ENCODE measurements at regions not wholly inside any gene's neighbourhood (a gene's known extent, or its start where the extent isn't known, plus 50 kb on each side); places are given as distances from the start of the nearest gene placed in this dataset.
"Not testable (repeated sequence)": the region's sequence is repeated elsewhere in the genome, so short reads cannot be mapped to it uniquely, and the experiment has no call there.

- no peak for DNase-seq
These were observed 1199.7 kb downstream of the CNTNAP5 start for GRCh38 chr2:125224830-125225229.

- no peak for DNase-seq
These were observed 1202.8 kb downstream of the CNTNAP5 start for GRCh38 chr2:125227843-125228392.

DNA sequence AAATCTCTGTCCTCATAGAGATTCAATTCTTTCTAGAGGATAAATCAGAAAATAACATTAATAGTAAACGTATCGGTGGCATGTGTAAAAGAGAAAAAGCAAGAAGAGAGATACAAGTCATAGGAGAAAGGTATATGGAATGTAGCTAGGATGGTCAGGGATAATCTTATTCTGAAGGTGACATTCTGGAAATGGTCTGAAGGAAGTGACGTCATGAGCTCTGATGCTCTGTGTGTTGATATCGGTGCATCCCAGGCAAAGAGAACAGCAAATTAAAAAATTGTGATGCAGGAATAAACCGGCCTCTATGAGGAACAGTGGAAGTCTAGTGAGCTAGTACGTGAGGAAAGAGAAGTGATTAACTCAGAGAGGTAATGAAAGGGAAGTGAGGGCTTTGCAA, 1215.8 kb downstream of the CNTNAP5 start:
- no peak for DNase-seq

DNA sequence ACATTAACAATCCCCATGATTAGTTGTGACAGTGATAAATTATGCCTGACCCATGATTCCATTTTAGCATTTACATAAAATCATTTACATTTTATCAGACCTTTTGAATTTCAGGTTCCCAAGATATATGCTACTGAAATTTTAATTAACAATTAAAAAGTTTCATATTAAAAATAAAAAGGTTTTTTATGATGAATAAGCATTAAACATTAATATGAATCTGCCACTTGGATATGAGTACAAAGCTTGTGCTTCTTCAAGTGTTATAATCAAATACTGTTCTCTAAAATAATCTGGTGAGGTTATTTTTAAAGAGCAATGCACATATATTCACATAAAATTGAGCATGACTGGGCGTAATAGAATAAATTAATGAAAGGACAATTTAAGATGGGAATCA, 1218.0 kb downstream of the CNTNAP5 start:
- DNase-seq, result no peak

- no peak for DNase-seq
These were observed 1228.9 kb downstream of the CNTNAP5 start for GRCh38 chr2:125254010-125254409.

DNA sequence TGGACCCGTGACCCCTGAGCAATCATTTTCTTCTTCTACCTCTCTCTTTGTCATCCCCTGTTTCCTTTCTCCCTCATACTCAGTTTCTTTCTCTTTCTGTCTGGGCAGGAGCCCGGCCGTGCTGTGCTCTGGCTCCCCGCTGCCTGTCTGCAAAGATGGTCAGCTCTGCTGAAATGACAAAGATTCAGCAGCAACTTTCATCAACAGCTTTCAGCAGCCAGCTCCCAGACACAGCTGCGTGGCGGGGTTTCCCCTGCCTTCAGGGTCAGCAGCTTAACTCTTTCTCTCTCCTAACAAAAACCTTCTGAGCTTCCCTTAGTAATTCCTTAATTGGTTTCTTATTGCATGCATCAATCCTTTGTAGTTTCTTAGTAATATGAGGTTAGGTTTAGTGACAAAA, 1234.4 kb downstream of the CNTNAP5 start:
- no peak for DNase-seq

DNA sequence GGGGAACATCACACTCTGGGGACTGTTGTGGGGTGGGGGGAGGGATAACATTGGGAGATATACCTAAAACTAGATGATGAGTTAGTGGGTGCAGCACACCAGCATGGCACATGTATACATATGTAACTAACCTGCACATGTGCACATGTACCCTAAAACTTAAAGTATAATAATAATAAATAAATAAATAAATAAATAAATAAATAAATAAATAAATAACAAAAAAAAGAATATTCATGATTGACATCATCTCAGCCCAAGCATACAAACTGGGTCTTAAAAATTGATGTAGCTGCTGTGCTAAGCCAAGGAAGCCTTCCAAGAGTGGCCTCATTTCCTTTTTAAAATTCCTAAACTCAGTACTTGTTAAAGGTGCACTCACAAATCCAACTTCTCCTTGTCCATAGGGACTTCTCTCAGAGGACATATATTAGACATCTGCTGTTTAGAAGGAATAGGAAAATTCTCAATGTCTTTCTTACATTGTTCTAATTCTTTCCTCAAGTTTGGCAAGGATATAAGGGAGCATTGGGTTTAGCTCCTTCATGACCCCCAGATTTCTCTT, 1235.4 kb downstream of the CNTNAP5 start:
- DNase-seq, result not testable (repeated sequence)

- no peak for DNase-seq
These were observed 1239.4 kb downstream of the CNTNAP5 start for GRCh38 chr2:125264453-125264852.

DNA sequence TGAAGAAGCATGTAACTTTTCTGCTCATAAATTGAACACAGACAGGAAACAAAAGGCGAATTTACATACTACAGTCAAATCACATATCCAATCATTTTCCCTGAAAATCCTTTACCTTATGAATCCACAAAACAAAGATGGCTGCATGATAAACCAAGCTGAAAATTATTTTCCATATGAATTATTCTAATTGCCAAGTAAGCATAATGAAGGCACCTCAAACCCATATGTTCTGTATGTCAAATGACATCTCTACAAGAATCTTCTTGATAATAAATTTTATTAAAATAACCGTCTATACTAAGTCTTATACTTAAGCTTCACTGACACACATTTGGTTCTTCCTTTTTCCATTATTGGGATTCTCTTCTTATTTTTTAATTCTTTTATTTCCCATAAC, 1242.6 kb downstream of the CNTNAP5 start:
- DNase-seq, result no peak

DNA sequence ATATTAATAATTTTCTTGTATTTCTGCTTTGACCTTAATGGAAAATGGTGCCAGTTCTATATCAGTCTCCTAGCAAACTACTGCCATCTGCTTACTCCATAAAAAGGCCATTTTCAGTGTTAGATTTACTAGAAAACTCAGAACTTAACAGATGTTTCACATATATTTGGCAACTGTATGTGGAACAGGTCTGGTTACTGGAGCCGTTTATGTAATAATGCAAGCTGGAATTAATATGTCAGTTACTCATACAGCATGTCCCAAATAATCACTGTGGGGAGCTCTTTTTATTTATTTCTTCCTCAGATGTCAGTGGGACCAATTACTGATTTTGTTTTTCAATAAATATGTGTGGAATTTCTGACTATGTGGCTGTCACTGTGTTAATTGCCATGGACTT, 1247.6 kb downstream of the CNTNAP5 start:
- no peak for DNase-seq

DNA sequence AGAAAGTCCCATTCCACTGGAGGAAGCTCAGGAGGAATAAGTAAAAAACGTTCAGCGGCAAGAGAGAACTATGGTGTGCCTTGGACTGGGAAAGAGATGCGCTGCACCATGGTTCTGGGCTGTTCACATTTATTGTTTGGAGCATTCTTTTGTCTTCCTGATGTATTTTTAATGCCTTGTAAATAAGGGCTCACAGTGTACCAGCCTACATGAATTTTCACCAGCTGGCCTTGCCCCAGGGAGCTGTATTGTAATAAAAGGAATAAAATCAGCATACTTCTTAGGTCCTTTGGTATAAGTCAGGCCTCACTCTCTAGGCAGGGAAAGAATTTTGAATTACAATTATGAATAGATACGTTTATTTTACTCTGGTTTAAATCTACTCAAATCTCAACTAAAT, 1249.6 kb downstream of the CNTNAP5 start:
- DNase-seq, result no peak

- DNase-seq, result no peak
These were observed 1255.2 kb downstream of the CNTNAP5 start for GRCh38 chr2:125280265-125280664.

DNA sequence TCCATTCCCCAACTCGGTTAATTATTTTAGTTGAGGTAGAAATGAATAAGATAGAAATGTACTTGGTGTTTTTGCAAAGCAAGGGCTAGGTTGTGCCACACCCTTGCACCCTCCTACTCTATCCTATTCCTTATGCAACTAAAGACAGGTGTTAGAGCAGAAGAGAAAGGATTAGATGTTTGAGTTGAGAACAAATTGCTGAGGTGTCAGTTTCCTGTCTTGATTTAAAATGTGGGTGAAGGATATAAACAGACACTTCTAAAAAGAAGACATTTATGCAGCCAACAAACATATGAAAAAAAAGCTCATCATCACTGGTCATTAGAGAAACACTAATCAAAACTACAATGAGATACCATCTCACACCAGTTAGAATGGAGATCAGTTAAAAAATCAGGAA, 1256.2 kb downstream of the CNTNAP5 start:
- DNase-seq, result no peak

- no peak for DNase-seq
These were observed 1271.7 kb downstream of the CNTNAP5 start for GRCh38 chr2:125296742-125297141.

- no peak for DNase-seq
These were observed 1285.7 kb downstream of the CNTNAP5 start for GRCh38 chr2:125310657-125311364.

DNA sequence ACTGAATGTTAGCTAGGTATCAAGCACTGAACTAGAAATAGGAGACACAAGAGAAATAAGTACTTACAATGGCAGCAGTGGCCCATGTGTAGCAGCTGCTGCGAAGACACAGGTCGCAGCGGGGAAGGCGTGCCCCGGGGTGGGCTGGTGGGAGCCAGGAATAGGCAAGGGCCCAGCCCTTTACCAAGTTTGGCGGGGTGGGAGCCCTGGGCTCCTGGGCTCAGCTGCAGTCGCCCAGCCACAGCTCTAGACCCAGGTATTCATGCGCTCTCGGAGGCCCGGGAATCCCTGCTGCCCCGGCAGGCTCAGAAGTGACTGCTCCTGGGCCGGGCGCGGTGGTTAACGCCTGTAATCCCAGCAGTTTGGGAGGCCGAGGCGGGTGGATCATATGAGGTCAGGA, 1287.3 kb downstream of the CNTNAP5 start:
- DNase-seq, result no peak

GRCh38 chr2:125313806-125314205, 1288.7 kb downstream of the CNTNAP5 start:
- DNase-seq, result no peak

DNA sequence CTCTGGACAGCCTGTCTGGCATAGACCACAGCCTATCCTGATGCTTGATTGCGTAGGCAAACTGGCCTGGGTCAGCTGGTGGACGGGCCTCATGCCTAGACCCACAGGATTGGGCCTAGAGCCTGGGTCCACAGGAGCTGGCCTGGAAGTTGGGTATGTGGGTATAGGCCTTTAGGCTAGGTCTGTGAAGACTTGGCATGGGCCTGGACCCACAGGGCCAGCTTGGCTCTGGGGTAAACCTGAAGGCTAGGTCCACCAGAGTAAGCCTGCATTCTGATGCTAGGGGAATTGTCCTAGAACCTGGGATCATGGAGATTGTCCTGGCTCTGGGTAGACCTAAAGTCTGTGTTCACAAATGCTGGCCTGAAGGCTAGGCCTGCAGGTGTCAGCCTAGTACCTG, 1293.7 kb downstream of the CNTNAP5 start:
- no peak for DNase-seq

DNA sequence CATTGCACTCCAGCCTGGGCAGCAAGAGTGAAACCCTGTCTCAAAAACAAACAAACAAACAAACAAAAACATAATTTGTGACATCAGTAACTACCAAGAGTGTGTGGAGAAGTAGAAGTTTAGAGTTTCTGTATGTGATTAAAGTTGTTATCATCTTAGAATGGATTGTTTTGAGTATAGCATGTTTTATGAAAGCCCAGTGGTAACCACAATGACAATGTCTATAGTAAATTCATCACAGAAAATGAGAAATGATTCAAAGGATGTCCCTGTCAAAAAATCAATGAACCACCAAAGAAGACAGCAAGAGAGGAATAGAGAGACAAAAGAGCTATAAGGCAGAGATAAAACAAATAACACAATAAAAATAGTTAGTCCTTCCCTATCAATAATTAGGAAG, 1299.2 kb downstream of the CNTNAP5 start:
- no peak for DNase-seq

DNA sequence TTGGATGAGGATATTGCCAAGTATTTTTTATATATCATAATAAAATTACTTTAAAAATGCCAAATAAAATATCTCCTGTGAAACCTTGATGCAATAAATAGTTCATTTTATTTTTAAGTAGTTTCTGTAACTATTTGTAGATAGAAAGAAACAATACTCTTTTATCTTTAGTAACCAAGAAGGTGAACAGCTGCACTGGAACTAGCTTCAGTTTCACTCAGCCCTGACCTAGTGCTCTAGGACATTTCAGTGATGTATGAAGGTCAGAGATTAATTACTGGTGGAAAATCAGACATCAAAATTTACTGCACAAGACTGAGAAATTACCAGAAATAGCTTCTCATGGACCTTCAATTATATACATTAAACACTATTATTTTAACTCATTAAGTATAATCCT, 1305.0 kb downstream of the CNTNAP5 start:
- no peak for DNase-seq

DNA sequence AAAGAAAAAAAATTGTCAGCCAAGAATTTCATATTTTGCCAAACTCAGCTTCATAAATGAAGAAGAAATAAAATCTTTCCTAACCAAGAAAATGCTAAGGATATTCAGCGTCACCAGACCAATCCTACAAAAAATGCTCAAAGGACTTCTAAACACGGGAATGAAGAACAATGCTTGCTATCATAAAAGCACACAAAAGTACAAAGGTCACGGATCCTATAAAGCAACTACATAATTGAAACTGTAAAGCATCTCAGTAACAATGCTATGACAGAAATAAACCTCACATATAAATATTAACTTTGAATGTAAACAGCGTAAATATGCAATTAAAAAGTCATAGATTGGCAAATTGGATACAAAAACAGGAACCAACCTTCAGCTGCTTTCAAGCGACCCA, 1314.6 kb upstream of the GYPC start:
- no peak for DNase-seq

- DNase-seq, result not testable (repeated sequence)
These were observed 1302.4 kb upstream of the GYPC start for GRCh38 chr2:125353542-125353941.

- no peak for DNase-seq
These were observed 1291.6 kb upstream of the GYPC start for GRCh38 chr2:125364192-125364983.

- no peak for DNase-seq
These were observed 1291.0 kb upstream of the GYPC start for GRCh38 chr2:125364984-125365265.

Measured in HCEC 1CT (cell line).